ENCODE measurements at regions not wholly inside any gene's neighbourhood (a gene's known extent, or its start where the extent isn't known, plus 50 kb on each side); places are given as distances from the start of the nearest gene placed in this dataset.

DNA sequence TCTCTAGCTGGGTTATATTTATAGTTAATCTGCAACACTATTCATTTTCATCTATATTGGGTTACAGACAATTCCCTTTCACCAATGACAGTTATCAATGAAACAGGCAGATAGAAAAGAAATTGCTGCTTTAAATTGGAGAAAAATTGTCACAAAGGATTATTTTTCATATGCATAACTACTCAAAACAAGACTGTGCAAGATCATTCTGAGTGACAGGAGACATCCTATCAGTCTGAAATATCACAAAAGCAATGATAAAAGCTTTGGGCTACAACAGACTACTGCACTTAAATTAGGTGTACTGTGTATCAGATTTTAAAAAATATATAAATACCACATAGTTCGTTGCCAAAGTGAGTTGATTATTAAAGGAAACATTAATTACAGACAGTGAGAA lies 722.6 kb downstream of the ARAP2 start:
- intact Hi-C loops (cut with DNase I), result no loop called here
- no peaks in the 10 kb centered on the region for H3K27me3 ChIP-seq
- WGBS, result 45% methylated on average over 1 of the region's 1 CpG
- H3K36me3 ChIP-seq, result no peaks in the 10 kb centered on the region
- DNase-seq (ENCODE audit: extremely low spot score), result no peak
- H3K9me3 ChIP-seq, result no peaks in the 10 kb centered on the region
- H3K4me3 ChIP-seq, result no peak overlapping the region
- H3K27ac ChIP-seq (replicated peaks in 1 of 4), result no peak overlapping the region
- TF ChIP-seq EP300 (IDR thresholded peaks at IDR 0.05) (no peak), POLR2AphosphoS5 (IDR thresholded peaks at IDR 0.05) (no peak), POLR2A (IDR thresholded peaks at IDR 0.05; ENCODE audit: low read depth) (no peak)
- TF ChIP-seq, protein P1, sequence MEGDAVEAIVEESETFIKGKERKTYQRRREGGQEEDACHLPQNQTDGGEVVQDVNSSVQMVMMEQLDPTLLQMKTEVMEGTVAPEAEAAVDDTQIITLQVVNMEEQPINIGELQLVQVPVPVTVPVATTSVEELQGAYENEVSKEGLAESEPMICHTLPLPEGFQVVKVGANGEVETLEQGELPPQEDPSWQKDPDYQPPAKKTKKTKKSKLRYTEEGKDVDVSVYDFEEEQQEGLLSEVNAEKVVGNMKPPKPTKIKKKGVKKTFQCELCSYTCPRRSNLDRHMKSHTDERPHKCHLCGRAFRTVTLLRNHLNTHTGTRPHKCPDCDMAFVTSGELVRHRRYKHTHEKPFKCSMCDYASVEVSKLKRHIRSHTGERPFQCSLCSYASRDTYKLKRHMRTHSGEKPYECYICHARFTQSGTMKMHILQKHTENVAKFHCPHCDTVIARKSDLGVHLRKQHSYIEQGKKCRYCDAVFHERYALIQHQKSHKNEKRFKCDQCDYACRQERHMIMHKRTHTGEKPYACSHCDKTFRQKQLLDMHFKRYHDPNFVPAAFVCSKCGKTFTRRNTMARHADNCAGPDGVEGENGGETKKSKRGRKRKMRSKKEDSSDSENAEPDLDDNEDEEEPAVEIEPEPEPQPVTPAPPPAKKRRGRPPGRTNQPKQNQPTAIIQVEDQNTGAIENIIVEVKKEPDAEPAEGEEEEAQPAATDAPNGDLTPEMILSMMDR (IDR thresholded peaks at IDR 0.05), result no peak
- no peaks in the 10 kb centered on the region for H3K4me1 ChIP-seq

DNA sequence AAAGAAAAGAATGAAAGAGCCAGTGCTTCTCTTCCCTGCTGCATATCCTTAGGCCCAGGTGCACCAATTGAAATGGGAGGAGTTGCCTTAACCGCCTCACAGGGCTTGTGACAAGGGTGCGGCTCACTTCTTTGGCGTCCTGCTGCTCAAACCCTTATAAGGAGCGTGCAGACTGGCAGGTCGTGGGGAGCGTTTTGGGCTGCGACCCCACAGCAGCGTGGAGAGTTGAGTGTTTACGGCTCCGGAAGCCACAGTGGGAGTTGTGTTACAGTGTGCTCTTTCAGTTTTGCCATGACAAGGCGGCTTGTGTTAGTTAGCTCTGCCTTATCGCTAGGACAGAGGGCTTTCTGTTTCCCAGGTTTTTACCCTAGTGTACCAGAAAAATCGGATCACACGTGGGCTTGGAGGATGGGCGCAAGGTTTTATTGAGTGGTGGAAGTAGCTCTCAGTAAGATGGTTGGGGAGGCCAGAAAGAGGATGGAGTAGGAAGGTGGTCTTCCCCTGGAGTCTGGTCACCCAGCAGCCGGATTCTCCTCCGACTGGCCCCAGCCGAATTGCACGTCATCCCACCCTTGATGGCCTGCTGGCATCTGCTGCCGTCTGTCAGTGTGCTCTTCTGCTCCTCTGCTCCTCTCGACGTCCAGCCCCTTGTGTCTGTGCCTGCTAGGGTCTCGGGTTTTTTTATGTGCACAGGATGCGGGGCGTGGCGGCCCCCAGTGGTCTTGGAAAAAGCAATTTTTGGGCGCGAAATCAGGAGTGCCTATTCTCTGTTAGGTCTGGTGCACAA lies 718.9 kb downstream of the ARAP2 start:
- no peak overlapping the region for H3K27ac ChIP-seq (replicated peaks in 1 of 4)
- no peak for DNase-seq (ENCODE audit: extremely low spot score)
- H3K36me3 ChIP-seq, result no peaks in the 10 kb centered on the region
- no peaks in the 10 kb centered on the region for H3K9me3 ChIP-seq
- no peaks in the 10 kb centered on the region for H3K27me3 ChIP-seq
- TF ChIP-seq EP300 (IDR thresholded peaks at IDR 0.05) (no peak), POLR2AphosphoS5 (IDR thresholded peaks at IDR 0.05) (no peak), POLR2A (IDR thresholded peaks at IDR 0.05; ENCODE audit: low read depth) (no peak)
- TF ChIP-seq, protein P1 (IDR thresholded peaks at IDR 0.05), result no peak
- 77% methylated on average over 21 of the region's 28 CpGs for WGBS
- H3K4me3 ChIP-seq, result no peak overlapping the region
- intact Hi-C loops (cut with DNase I), result no loop called here
- no peaks in the 10 kb centered on the region for H3K4me1 ChIP-seq

DNA sequence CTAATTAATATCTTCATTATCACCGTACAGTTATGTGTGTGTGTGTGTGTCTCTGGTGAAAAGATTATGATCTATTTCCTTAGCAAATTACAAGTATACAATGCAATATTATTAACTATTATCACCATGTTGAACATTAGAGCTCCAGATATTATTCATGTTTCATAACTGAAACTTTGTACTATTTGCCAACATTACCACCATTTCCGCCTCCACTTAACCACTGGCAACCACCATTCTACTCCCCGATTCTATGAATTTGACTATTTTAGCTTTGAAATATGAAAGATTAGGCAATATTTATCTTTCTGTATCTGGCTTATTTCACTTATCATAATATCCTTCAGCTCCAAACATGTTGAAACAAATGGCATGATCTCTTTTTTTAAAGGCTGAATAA lies 717.9 kb downstream of the ARAP2 start:
- intact Hi-C loops (cut with DNase I), result no loop called here
- 87% methylated on average over 3 of the region's 3 CpGs for WGBS
- no peak overlapping the region for H3K27ac ChIP-seq (replicated peaks in 1 of 4)
- TF ChIP-seq, protein P1 (IDR thresholded peaks at IDR 0.05), result no peak
- TF ChIP-seq POLR2A (IDR thresholded peaks at IDR 0.05; ENCODE audit: low read depth) (no peak), POLR2AphosphoS5 (IDR thresholded peaks at IDR 0.05) (no peak), EP300 (IDR thresholded peaks at IDR 0.05) (no peak)
- DNase-seq (ENCODE audit: extremely low spot score), result no peak
- no peaks in the 10 kb centered on the region for H3K9me3 ChIP-seq
- H3K36me3 ChIP-seq, result no peaks in the 10 kb centered on the region
- H3K4me1 ChIP-seq, result no peaks in the 10 kb centered on the region
- H3K27me3 ChIP-seq, result no peaks in the 10 kb centered on the region
- H3K4me3 ChIP-seq, result no peak overlapping the region

DNA sequence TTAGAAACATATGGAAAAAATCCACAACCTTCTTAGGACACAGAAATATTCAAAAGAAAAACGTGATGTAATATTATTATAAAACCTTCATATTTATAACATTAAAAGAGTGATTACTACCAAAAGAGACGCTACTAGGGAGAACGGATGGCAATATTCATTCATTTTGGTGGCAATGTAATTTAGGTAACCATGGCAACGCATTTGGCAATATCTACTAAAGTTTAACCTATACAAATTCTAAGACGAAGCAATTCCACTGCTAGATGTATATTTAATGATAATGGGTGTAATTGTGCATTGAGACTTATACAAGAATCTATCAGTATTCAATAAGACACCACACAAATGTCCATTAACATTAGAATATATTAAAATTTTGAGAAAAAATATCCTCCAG lies 709.4 kb downstream of the ARAP2 start:
- no peak overlapping the region for H3K27ac ChIP-seq (replicated peaks in 1 of 4)
- no peak for DNase-seq (ENCODE audit: extremely low spot score)
- H3K36me3 ChIP-seq, result no peaks in the 10 kb centered on the region
- H3K27me3 ChIP-seq, result no peaks in the 10 kb centered on the region
- no peaks in the 10 kb centered on the region for H3K9me3 ChIP-seq
- WGBS, result 80% methylated on average over 5 of the region's 5 CpGs
- intact Hi-C loops (cut with DNase I), result no loop called here
- TF ChIP-seq EP300 (IDR thresholded peaks at IDR 0.05), result no peak
- no peaks in the 10 kb centered on the region for H3K4me1 ChIP-seq
- H3K4me3 ChIP-seq, result no peak overlapping the region

DNA sequence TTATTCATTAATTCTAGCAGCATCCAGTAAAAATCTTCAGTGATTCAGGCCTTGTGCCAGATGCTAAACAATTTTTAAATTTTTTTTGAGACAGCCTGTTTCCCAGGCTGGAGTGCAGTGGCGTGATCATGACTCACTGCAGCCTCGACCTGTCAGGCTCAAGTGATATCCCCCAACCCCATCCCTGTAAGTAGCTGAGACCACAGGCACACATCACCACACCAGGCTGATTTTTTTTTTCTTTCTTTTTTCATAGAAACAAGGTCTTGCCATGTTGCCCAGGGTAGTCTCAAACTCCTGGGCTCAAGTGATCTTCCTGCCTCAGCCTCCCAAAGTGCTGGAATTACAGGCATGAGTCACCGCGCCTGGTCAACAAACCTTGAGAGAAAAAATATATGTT lies 705.5 kb downstream of the ARAP2 start:
- H3K9me3 ChIP-seq, result peaks cover 0 to 9% (median 0%) of the 10 kb centered on the region in 4 donors
- DNase-seq (ENCODE audit: extremely low spot score), result no peak
- H3K4me3 ChIP-seq, result no peak overlapping the region
- no peak for TF ChIP-seq POLR2AphosphoS5 (IDR thresholded peaks at IDR 0.05)
- no peak for TF ChIP-seq EP300 (IDR thresholded peaks at IDR 0.05)
- TF ChIP-seq, protein P1 (IDR thresholded peaks at IDR 0.05), result no peak
- no peak for TF ChIP-seq POLR2A (IDR thresholded peaks at IDR 0.05; ENCODE audit: low read depth)
- no peaks in the 10 kb centered on the region for H3K36me3 ChIP-seq
- no peak overlapping the region for H3K27ac ChIP-seq (replicated peaks in 1 of 4)
- 68% methylated on average over 4 of the region's 4 CpGs for WGBS
- H3K4me1 ChIP-seq, result no peaks in the 10 kb centered on the region
- no peaks in the 10 kb centered on the region for H3K27me3 ChIP-seq
- intact Hi-C loops (cut with DNase I), result no loop called here
